ENCODE measurements at regions not wholly inside any gene's neighbourhood (a gene's known extent, or its start where the extent isn't known, plus 50 kb on each side); places are given as distances from the start of the nearest gene placed in this dataset.

DNA sequence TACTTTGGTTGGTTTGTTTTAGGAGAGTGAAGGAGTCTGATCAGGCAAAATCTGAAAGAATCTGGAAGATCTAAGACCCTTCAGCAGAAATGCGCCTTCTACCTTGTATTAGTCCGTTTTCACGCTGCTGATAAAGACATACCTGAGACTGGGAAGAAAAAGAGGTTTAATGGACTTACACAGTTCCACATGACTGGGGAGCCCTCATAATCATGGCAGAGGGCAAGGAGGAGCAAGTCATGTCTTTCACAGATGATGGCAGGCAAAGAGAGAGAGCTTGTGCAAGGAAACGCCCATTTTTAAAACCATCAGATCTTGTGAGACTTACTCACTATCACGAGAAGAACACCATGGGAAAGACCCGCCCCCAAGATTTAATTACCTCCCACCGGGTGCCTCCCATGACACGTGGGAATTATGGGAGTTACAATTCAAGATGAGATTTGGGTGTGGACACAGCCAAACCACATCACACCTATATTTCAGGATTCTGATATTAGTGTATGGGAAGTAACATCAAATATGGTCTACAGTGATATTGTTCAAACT, 99.3 kb downstream of the GLUL start:
- no peak for DNase-seq

DNA sequence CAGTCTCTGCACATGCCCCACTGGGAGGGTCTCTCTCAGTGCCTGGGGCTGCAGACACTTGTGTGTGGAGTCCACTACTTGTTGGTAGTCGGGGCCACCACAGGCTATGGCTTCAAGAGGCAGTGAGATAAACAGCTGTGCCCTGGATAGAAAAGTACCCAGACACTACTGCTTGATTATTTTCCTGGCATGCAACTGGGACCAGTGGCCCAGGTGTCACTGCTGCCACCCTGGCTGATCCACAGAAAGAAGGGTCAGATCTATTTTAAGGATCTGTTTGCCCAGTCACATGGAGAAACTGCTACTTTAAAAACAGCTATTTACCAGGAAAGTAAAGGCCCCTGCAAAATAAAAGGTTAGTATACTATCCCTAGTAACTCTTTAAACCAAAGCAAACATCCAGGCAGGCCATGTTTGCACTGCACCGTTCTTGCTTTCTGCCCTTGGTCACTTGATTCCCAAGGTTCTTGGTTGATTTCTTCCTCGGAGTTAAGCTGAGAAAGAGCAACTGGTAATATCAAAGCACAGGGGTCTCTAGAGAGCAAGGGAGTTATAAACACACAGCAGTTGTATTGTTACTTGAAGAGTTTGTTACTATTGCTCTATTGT, 99.9 kb downstream of the GLUL start:
- no peak for DNase-seq

DNA sequence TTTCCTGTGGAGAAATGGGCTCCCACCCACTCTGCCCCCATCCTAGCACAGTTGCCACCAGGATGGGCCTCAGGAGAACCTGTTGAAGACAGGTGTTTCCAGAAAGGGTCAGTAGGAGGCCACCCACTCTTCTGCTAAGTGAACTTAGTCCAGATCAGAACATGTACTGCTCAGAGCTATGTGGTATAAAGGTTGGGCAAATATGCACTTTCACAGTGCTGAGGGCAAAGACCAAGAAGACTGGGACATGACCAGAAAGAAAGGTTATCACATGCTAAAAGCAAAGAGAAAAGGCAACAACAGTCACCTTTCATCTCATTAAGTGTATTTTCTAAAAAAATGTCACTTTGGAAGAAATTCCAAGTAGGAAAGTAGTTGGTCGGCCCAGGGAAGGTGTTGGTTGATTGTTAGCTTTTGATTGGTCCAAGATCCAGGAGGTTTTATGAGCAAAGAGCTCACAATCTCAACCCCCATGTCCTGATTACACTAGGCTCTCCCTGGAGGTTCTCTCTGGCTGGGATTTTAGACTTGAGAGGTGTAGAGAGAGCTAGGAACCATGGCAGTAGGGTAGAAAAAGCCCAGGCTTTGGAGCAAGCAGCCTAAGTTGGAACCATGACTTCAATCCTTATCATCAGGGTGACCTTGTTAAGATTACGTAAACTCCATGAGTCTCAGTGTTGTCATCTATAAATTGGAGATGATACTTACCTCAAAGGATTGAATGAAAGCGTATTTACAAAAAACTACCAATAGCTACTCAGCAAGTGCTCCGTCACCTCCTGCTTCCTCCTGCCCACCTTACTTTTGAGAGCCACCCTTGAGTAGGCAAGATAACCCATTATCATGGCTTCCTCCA, 102.6 kb downstream of the GLUL start:
- DNase-seq, result no peak

DNA sequence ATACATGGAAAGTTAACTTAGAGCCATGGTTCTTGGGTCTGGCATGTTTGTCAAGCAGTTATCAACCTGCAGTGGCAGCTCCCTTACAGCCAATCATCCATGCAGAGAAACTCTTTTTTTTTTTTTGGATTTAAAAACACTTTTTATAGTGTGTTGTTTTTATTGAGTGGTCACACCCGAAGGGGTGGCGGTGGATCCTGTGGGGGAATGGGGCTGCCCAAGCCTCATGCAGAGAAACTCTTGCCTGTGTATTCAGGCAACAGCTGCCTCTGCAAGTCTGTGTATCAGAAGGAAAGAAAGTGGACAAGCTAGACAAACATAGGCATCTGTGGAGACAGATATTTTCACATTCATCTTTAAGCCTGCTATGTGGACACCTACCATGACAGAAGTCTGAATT, 104.8 kb downstream of the GLUL start:
- no peak for DNase-seq

DNA sequence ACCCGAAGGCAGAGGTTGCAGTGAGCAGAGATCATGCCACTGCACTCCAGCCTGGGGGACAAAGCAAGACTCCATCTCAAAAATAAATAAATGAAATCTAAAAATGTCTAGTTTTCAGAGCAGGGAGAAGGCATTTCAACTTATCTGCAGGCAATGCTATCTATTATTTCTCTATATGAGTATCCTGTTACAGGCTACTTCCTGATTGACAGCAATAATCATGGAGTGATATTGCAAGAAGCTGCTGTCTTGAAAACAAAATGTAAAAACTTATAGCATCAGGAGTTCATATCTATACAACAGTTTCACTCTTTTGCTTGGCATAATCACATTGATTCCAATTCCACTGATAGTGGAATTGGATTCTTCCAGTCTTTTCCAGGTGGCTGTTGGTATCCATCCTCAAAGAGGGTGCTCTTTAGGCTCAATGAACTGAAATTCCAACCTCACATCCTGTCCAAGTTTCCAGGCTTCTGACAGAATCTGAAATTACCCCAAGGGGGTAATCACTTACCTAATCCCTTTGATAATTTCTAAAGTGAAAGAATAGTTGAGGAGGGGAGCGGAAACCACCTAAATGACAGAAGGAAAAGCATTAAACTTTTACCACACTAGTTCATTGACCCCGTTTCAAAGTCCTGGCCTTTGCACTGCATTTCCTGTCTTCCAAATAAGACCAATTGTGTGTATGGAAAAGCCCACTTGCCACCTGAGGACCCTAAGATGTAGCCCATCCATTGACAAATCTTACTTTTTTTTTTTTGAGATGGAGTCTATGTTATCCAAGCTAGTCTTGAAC, 107.6 kb downstream of the GLUL start:
- DNase-seq, result no peak

DNA sequence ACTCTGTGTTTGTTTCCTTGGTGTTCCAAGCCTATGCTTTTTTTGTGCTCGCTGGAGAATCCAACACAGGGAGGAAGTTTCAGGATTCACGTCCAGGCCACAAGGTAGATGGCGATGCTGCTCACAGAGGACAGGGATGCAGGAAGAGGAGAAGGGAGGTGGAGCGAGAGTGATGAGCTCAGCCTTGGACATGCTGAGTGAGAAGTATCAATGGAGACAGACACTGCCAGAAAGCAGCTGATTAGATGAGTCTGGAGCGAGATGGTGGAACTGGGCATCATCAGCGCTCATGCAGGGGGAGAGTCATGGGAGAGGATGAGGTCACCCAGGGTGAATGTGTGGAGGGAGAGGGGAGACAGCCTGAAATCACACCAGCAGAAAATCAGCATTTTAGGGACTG, 110.0 kb downstream of the GLUL start:
- no peak for DNase-seq

DNA sequence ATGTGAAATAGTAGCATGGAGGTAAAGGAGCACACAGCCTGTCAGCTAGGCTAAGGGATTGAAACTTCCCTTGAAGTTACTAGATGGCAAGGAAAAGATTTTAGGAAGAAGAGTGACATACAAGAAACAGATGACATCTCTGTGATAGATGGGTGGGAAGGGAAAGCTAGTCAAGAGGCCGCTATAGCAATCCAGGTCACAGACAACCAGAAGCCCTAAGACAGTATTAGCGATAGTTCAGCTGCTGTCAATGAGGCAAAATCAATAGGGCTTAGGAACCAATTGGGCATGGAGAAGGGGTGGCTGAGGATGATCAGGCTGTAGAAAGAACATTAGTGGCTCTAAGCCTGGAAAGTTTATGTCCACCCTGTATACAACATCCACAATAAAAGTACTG, 111.1 kb downstream of the GLUL start:
- DNase-seq, result no peak

DNA sequence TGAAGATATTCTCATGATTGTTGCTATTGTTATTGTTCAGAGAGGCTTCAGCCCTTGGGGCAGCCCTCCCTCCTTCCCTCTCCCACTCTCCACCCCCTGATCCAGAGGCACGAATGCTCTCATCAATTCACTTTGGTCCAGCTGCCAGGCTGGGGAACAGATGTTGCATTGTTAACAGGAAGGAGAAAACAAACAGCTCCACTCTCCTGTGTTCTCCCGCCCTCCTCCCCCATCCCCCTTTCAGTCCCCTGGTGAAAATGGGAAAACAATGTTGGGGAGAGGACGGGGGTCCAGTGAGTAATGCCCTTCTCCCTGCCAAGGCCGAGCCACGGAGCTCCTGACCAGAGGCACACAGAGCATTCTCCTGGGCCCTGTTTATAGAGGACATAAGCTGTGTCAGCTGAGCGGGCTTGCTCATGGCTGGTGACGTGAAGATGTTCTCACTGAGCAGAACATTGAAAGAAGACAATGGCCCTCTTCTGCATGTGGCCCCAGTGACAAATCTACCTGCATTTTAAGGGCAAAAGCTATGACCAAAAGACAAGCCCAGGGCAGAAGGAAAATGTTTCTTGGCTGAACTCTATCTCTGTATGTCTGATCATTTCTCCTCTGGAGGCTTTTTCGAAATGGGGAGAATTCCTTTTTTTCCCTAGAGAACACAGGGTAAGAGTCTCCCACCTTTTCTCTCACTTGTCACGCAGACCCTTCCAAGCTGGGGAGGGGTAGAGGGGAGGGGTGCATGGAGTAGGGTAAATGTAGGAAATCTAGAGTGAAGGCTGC, 111.7 kb downstream of the GLUL start:
- no peak for DNase-seq

DNA sequence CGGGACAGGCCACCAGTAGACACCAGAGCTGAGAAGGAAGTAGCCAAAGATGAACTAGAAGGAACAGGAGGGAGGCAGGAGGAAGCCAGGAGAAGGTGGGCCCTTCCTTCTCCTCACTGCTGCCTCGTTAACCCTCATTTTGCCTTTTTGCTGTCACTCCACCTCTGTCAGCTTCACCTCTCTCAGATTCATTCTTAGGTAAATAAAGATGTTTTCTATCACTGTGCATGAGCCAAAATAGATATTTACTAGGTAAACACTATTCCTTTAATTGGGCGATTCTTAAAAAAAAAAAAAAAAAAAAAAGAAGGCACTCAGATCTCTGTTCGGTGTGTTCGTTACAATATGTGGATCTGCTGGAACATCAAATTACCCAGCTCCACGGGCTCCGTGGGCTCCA, 112.3 kb downstream of the GLUL start:
- no peak for DNase-seq

DNA sequence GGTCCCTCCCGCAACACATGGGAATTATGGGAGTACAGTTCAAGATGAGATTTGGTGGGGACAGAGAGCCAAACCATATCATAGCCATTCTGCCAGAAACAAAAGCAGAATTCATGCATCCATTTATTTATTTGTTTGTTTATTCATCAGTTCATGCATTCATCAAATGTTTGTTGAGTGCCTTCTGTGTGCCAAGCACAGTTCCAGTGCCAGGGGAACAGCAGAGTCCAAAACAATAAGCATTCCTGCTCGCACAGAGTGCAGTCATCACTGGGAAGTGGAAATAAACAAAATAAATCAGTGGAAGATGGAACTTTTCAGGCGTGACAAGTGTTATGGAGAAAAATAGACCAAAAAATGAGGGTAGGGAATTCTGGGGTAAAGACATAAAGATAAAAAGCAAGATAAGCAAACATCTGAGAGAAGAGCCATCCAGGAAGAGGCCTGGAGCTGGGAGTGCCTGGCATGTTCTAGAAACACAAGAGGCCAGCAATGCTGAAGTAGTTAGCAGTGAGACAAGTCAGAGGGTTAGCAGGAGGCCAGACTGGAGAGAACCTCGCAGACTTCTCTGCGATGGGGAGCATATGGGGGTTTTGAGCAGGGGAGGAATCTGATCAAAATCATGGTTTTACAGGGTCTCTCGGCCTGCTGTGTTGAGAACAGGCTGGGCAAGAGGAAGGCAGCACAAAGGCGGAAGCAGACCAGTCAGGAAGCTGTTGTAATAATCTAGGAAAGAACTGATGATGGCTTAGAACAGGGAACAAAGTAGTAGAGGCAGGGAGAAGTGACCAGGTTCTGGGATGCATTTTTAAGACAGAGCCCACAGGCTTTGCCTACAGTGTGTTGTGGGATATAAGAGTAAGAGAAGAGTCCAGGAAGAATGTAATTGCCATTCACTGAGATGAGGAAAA, 113.2 kb downstream of the GLUL start:
- no peak for DNase-seq

DNA sequence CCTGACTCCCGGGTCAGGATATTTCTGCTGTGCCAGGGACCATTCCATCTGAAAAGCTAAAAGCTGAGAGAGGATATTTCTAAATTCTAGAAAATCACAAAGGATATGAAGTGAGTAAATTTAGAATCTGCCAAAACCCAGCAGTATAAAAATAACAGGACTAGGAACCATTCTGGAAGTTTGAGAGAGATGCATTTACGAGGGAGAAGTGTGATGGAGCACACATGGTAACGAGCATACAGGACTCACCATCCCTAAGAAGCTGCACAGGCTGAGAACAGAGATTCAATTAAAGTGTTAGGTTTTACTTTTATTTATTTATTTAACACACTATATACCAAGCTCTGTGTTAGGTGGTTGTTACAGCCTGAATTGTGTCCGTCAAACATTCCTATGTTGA, 116.3 kb downstream of the GLUL start:
- DNase-seq, result no peak

DNA sequence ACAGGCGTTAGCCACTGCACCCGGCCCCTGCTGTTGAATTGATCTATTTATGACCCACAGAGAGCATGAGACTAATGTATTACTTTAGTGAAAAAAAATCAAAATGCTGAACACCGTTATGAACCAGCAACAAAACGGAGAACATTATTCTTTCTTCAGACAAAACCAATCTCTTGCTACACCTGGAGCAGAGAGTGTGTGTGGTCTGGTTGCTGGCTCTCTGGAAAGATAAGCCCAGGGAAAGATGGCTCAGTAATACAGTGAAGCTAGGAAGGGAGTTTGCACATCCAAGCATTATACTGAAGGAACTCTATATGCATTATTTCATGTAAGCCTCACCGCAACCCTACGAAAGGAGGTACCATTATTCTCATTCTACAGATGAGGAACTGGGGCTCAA, 117.0 kb downstream of the GLUL start:
- no peak for DNase-seq

DNA sequence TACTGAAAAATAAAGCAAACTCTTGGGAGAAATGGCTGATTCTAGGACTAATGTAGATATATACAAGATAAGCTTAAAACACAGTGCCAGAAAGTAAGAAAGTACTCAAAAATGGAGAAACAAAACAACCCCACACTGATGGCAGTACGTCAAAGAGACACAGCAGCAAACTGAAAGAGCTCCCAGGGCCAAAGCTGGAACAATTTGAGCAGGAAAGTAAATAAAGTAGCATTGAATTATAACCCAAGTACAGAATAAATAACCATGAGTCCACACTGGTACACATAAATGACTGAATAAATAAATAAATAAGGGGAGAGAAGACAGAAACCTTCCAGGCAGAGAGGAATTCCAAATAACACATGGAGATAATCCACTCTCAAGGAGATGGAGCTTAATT, 120.9 kb downstream of the GLUL start:
- DNase-seq, result no peak

DNA sequence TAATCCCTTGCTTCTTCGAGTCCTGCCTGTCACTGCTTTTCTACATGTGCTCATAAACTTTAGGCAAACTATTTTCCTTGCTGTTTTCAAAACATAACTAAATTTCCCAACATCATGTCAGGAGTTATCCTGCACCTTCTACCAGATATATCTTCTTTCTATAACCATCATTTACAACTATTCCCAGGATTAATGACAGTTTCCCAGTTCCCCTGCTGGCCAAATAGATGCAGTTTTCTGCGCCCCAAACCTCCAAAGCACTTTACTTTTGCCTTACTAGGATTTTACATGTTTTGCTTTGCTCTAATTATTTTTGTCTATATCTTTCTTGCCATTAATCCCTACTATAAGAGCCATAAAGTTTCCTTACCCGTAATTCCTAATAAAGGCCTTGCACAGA, 122.5 kb downstream of the GLUL start:
- DNase-seq, result no peak

DNA sequence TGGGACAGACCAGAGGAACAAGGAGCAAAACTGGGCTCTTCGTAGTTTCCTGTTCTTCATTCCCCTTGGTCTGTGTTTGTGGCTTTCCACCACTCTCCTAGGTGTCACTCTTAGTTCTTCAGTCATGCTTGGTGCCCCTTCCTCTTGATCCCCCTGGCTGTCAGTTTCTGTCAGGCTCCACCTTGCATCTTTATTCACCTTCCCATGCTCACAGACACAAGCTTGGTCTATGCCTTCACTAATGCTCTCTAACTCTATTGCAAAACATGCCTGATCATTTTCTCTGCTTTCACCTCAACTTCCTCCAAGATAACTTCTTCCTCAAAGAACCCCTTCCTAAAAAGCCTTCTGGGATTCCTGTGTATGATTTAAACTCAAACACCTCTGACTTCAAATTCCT, 122.9 kb downstream of the GLUL start:
- no peak for DNase-seq

DNA sequence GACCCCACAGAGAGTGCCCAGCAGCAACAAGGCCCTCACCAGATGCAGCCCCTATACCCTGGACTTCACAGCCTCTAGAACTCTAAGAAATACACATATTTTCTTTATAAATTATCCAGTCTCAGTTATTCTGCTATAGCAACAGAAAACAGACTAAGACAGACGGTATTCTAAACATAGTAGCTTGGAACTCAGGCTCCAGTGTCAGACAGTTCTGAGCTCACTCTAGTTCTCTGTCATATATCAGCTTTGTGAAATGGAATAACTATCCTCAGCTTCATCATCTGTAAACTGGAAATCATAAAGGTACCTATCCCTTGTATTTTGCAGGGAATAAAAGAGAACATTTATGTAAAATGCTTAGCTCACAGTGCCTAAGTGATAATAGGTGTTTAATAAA, 127.4 kb downstream of the GLUL start:
- no peak for DNase-seq

DNA sequence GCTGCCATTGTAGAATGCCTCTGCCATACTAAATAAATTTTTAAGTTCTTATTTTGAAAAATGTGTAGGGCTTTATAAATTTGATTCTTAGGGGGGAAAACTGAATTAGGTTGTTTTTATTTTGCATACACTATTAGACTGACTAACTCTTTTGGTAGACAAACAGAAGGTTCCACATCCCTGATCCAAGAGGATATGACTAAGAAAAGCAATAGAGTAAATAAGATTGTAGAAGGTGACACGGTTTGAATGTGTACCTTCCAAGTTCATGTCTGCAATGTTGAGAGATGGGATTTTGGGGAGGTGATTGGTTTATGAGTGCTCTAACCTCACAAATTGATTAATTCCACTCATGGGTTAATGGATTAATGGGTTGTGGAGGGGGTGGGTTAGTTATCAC, 127.9 kb downstream of the GLUL start:
- no peak for DNase-seq

DNA sequence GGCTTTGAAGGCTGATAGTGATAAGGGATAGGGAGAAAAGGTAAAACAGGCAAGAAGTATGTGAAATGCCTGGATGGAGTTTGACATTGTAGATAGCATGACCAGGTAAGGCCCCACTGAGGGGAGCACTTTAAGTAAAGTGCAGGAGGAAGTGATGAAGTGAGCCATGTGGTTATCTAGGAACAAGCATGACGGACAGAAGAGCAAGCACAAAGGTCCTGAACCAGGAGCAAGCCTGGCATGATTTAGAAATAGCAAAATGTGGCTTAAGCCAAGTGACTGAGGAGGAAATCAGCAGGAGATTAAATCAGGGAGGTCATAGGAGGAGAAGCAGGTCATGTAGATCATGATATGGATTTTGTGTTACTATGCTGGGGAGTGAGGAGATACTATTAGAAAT, 129.2 kb downstream of the GLUL start:
- DNase-seq, result no peak

DNA sequence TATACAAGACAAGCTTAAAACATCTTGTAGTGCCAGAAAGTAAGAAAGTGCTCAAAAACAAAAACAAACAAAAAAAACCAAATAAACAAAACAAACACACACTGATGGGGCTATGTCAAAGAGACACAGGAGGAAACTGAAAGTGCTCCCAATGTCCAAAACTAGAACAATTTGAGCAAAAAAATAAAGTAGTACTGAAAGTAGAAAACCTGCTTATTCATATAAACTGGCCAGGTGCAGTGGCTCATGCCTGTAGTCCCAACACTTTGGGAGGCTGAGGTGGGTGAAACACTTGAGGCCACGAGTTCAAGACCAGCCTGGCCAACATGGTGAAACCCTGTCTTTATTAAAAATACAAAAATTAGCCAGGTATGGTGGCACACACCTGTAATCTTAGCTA, 129.9 kb downstream of the GLUL start:
- DNase-seq, result no peak

DNA sequence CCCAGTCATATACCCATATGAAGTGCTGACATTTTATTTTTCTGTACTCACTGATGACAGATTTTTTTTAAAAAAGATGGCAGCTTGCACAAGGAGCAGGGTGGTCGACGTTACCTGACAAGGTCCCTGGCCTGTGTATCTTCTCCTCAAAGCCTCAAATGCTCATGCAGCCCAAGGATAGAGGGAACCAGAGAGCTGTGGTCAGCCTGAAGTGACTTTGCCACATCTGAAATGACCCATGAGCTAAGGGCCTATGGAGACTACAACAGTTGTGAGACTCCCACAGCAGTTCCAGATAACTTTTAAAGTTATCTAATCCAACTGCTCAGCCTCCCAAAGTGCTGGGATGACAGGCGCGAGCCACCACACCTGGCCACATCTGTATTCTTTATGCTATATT, 131.1 kb downstream of the GLUL start:
- DNase-seq, result no peak

DNA sequence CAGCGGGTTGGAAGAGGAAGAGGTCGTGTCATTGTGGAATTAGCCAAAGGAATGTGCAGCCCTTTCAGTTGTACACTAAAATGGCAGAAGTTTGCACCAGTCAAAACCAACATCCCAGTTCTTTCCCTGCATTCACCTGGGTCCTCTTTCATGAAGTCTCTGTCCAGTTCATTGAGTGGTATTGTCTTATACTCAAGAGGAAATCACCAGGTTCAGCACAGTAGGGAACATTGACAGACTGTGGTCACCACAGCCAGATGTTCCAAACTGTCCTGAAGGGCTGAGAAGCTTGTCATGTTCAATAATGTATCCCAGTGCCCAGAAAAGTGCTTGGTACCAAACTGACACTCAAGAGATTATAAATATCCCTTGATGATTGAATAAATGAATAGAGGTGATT, 131.6 kb downstream of the GLUL start:
- no peak for DNase-seq
